Aorta (tissue), 5 donors: ENCODE measurements at regions not wholly inside any gene's neighbourhood (a gene's known extent, or its start where the extent isn't known, plus 50 kb on each side); places are given as distances from the start of the nearest gene placed in this dataset.

ENCODE experiments used
- ATAC-seq: fragments of 200-7000 bp; cut with Tn5 transposase; one replicate; pipeline ENCODE4 v1.9.1; 2022; ENCODE audit warnings: moderate library complexity; ENCODE audit not compliant: low FRiP score
- DNase-seq, 2 donors: peaks; one replicate each; pipeline ENCODE4 v3.0.0-alpha.2; 2020
- H3K27ac ChIP-seq, 2 donors: one replicate each; pipeline ENCODE4 v1.5.1; 2013; ENCODE audit warnings: low read length in 2 of 2, mild to moderate bottlenecking in 2 of 2, moderate library complexity in 2 of 2, control low read depth in 1 of 2, inconsistent platforms in 1 of 2, low read depth in 1 of 2
- H3K27me3 ChIP-seq, 2 donors: one replicate each; pipeline ENCODE4 v1.6.1; 2013; ENCODE audit warnings: control low read depth in 1 of 2, low read length in 1 of 2, mild to moderate bottlenecking in 1 of 2, moderate library complexity in 1 of 2; ENCODE audit not compliant: insufficient read depth in 2 of 2, control insufficient read depth in 1 of 2
- H3K36me3 ChIP-seq, 2 donors: one replicate each; pipeline ENCODE4 v1.6.1; 2013; ENCODE audit warnings: control low read depth in 1 of 2, low read length in 1 of 2, mild to moderate bottlenecking in 1 of 2; ENCODE audit not compliant: insufficient read depth in 2 of 2, control insufficient read depth in 1 of 2
- H3K4me1 ChIP-seq, 2 donors: one replicate each; pipeline ENCODE4 v1.6.1; 2013; ENCODE audit warnings: low read length in 2 of 2, control low read depth in 1 of 2, mild to moderate bottlenecking in 1 of 2, moderate library complexity in 1 of 2; ENCODE audit not compliant: insufficient read depth in 2 of 2, control insufficient read depth in 1 of 2
- H3K4me3 ChIP-seq, 2 donors: one replicate each; pipeline ENCODE4 v1.5.1; 2013; ENCODE audit warnings: low read length in 2 of 2, control low read depth in 1 of 2, mild to moderate bottlenecking in 1 of 2
- H3K9me3 ChIP-seq: one replicate; pipeline ENCODE4 v1.6.1; 2013; ENCODE audit warnings: mild to moderate bottlenecking, low read length; ENCODE audit not compliant: control insufficient read depth
- WGBS, 2 donors: extraction: QIAGEN DNeasy Blood & Tissue Kit; methylation state at CpG; one replicate each; pipeline ENCODE4 v1.1.7; 2013; 5-methylcytosine and 5-hydroxymethylcytosine counted together
- intact Hi-C, 2 donors: fragments of 100-400 bp; cut with DNase I; formaldehyde crosslinking; loops; one replicate each; pipeline versions ENCODE4 v1.14.2 to v1.15.0; 2022
- donor health status: healthy with polysubstance abuse.
- donor health status: Bipolar disorder and iron deficiency.
- donor health status: DM: no; HTN: no; CAD: no.
- donor health status: DM: no; HTN: no; CAD: no.
- donor health status: DM: yes; HTN: yes; CAD: no.

DNA sequence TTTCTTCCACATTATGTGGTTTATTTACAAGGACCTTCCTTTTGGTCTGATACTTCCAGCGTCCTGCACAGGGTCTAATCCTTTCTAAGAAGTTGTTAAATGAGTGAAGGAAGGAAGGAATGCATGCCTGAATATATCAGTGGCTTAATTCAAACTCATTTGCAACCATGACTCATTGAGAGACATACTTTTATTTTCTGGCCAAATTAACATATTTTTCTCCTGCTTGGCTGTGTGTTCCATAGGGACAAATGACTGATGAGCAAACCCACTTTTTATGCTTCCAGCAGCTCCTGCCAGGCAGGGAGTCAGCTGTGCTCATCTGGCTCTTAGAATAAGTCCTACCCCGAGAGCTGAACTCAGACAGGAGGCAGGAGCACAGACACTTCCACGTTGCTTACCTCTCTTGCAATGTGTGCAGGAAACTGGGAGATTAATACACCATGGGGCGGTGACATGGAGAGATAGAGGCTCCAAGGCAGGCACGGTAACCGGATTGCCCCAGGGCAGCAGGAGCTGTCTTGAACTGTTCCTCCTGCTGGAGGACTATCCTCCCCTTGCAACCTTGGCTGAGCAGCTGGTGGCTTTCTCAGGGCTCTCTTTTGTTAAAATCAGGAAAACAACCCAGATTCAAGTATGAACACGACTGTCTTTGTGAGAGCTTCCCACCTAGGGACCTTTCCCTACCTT lies 667.5 kb upstream of the HS6ST1 start:
- Histone ChIP-seq H3K9me3 (no peaks in the 10 kb centered on the region), H3K4me3 (no peak overlapping the region), H3K4me1 (no peaks in the 10 kb centered on the region), H3K27me3 (peaks cover 0 to 1% of the 10 kb centered on the region in 2 donors), H3K27ac (no peak overlapping the region), H3K36me3 (no peaks in the 10 kb centered on the region)
- ATAC-seq (no peak), DNase-seq (no peak)
- 58 to 60% methylated on average over 7 of the region's 7 CpGs for WGBS, 2 donors
- intact Hi-C loops, result no loop called here

DNA sequence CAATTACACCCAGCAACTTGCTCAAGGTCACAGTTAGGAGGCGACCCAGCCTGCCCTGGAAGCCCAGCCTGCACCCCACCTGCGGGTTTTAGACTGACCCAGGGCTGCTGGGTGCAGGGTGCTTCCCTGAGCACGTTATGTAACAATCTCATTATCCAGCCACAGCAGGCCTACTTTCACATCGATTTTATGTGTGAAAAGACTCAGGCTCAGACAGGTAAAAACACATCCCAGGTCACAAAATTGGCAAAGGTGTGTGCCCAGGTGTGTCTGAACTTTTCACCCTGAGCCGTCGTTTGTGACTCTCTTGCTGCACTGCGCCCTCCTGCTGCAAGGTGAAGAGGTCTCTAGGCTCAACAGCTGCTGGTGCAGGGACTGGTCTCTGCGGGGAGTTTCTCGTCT lies 668.2 kb upstream of the HS6ST1 start:
- Histone ChIP-seq H3K27me3 (peaks cover 0 to 1% of the 10 kb centered on the region in 2 donors), H3K9me3 (no peaks in the 10 kb centered on the region), H3K36me3 (no peaks in the 10 kb centered on the region), H3K4me3 (no peak overlapping the region), H3K27ac (no peak overlapping the region), H3K4me1 (no peaks in the 10 kb centered on the region)
- WGBS, 2 donors, result 90 to 91% methylated on average over 9 of the region's 9 CpGs
- DNase-seq, result no peak
- intact Hi-C loops, result no loop called here
- ATAC-seq, result no peak

DNA sequence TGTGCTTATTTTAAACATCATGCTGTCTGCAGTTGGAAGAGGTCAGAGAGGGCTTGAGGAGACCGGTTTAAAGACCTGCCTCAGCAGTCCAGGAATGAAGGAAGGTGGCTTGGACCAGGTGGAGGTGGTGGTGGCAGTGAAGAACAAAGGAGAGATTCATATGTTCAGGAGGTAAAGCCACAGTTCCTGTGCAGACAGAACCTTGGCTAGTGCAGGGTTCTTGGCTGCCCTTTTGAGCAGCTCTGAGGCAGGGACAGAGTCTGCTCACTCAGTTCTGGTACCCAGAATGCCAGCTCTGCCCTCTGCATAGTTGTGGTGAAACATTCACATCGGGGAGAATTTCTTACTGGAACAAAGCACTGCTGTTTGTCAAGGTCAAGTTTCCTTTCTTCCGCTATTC lies 669.7 kb upstream of the HS6ST1 start:
- H3K4me3 ChIP-seq, result no peak overlapping the region
- DNase-seq, result no peak
- ATAC-seq, result no peak
- H3K4me1 ChIP-seq, result no peaks in the 10 kb centered on the region
- H3K27me3 ChIP-seq, result peaks cover 0 to 1% of the 10 kb centered on the region in 2 donors
- 66 to 73% methylated on average over 3 of the region's 3 CpGs for WGBS, 2 donors
- intact Hi-C loops, result no loop called here
- no peaks in the 10 kb centered on the region for H3K36me3 ChIP-seq
- H3K27ac ChIP-seq, result no peak overlapping the region
- H3K9me3 ChIP-seq, result no peaks in the 10 kb centered on the region

DNA sequence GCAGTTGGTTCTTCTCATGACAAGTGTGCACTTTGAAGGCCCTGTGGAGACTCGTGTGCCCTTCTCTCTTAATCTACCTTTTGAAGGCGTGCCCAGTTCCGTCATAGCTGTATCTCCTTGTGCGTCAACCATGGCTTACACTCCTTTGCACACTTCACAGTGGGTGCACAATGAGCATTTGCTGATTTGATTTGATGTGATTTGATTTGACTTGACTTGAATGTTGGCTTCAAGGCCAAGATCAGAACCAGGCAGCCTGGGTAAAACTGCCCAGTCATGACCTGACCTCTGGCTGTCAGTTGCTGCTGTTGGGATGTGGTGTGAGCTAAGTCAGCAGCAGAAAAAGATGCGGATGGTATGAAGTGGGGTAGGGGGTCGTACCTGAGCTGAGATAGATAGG lies 670.3 kb upstream of the HS6ST1 start:
- Histone ChIP-seq H3K4me3 (no peak overlapping the region), H3K36me3 (no peaks in the 10 kb centered on the region), H3K27me3 (peaks cover 0 to 1% of the 10 kb centered on the region in 2 donors), H3K4me1 (no peaks in the 10 kb centered on the region), H3K9me3 (no peaks in the 10 kb centered on the region), H3K27ac (no peak overlapping the region)
- no peak for DNase-seq
- ATAC-seq, result no peak
- 92 to 95% methylated on average over 6 of the region's 6 CpGs for WGBS, 2 donors
- intact Hi-C loops, result no loop called here

DNA sequence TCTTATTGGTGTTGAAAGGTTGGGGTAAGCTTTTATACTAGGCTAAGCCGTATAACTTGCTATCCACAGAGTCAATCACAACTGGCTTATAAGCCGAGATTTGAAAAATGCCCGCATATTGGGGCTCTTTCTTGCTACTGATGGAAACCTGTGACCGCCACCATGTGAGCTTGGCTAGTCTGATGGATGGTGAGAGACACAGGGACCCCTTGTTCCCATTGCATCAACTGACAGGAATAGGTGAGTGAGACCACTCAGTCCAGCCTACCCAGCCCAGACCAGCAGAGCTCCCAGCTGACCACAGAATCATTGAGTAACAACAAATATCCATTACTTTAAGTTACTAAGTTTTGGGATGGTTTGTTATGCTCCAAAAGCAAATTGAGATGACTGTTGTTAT lies 676.4 kb upstream of the HS6ST1 start:
- ATAC-seq (no peak), DNase-seq (no peak)
- whole genome bisulfite sequencing, 2 donors, result 92 to 95% methylated on average over 4 of the region's 4 CpGs
- intact Hi-C loops, result no loop called here
- Histone ChIP-seq H3K4me3 (no peak overlapping the region), H3K4me1 (no peaks in the 10 kb centered on the region), H3K36me3 (no peaks in the 10 kb centered on the region), H3K27me3 (no peaks in the 10 kb centered on the region), H3K9me3 (no peaks in the 10 kb centered on the region), H3K27ac (no peak overlapping the region)

DNA sequence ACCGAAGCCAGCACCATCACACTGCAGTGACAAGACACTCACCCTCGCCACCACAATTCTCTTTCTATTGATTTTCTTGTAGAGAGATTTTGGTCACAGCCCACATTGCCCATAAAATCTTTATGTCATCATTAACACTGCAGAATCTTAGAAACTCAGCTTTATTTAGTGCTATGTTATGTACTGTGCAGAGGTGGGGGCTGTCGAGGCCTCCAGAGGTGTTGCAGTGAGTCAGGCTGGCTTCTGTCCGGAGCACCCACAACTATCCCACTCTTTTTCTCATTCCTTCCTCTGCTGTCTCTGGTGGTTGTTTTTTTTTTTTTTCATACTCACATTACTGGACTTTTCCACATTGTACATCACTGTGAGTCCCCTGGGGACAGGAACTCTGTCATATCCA lies 677.4 kb upstream of the HS6ST1 start:
- H3K4me3 ChIP-seq, result no peak overlapping the region
- intact Hi-C loops, result no loop called here
- 82 to 92% methylated on average over 4 of the region's 4 CpGs for WGBS, 2 donors

DNA sequence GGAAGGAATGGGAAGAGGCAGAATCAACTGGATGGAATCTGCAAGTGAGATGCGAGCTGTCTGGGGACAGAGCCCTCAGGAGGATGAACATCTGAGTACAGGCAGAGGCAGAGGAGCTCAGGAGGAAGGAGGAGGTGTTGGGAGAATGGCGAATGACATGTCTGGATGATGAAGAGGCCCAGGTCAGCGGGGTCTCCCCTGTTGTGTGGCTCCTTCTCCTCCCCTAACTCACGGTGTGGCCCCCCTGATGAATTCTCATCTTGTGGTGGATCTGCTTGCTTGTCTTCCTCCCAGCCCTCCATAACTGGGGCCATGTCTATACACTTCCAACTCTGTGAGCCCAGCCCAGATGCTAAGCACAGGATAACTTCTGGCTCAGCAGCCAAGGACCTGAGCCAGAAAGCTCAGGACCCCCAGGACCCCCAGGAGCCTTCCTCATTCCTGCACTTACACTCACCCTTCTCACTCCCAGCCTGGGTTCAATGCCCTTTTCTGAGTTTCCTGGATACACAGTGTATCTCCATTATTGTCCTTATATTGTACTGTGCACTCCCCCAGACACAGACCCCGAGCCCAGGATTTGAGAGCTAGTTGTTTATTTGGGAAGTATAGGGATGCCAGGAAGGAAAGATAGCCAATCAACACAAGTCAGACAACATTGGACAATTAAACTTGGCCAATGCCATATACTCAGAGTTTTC lies 678.6 kb upstream of the HS6ST1 start:
- Histone ChIP-seq H3K9me3 (no peaks in the 10 kb centered on the region), H3K36me3 (no peaks in the 10 kb centered on the region), H3K27ac (no peak overlapping the region), H3K4me1 (no peaks in the 10 kb centered on the region), H3K4me3 (no peak overlapping the region), H3K27me3 (no peaks in the 10 kb centered on the region)
- WGBS, 2 donors, result 89 to 91% methylated on average over 3 to 5 of the region's 5 CpGs
- intact Hi-C loops, result no loop called here
- ATAC-seq (no peak), DNase-seq (no peak)

More for the DNA sequence above, 677.4 kb upstream of the HS6ST1 start:
- DNase-seq, result no peak
- H3K27me3 ChIP-seq, result no peaks in the 10 kb centered on the region
- no peaks in the 10 kb centered on the region for H3K36me3 ChIP-seq
- no peaks in the 10 kb centered on the region for H3K9me3 ChIP-seq
- H3K27ac ChIP-seq, result no peak overlapping the region
- no peaks in the 10 kb centered on the region for H3K4me1 ChIP-seq
- no peak for ATAC-seq

DNA sequence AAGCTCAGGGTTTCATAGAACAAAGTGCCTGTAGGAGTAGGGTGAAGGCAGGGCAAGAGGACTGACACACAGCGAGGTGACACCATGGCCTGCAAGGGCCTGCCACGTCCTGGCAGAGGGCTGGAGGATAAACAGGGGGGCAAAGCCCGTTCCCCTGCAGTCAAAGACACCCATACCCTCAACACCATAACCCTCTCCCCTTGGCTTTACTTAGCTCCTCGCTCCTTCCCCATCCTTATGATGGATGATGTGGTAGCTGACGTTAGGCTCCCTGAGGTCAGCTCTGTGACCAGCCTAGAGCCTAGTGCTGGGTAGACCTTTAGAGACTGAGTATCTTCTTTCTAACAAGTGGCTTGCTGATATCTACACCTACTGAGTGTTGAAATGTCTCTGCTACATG lies 683.3 kb upstream of the HS6ST1 start:
- Histone ChIP-seq H3K27ac (no peak overlapping the region), H3K36me3 (no peaks in the 10 kb centered on the region), H3K4me1 (no peaks in the 10 kb centered on the region), H3K4me3 (no peak overlapping the region), H3K27me3 (no peaks in the 10 kb centered on the region), H3K9me3 (no peaks in the 10 kb centered on the region)
- intact Hi-C loops, result no loop called here
- ATAC-seq, result no peak
- DNase-seq, result no peak
- WGBS, 2 donors, result 84 to 93% methylated on average over 5 of the region's 5 CpGs

DNA sequence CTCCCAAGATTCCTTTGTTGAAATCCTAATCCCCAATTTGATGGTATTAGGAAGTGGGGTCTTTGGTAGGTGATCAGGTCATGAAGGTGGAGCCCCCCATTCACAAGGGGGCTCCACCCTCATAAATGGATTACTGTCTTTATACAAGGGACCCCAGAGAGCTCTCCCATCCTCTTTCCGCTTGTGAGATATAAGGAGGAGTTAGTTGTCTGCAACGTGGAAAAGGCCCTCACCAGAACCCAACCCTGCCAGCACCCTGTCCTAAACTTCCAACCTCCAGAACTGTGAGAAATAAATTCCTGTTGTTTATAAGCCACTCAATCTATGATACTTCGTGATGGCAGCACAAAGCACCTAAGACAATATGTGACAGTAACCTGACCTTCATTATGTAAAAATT lies 684.1 kb upstream of the HS6ST1 start:
- Histone ChIP-seq H3K9me3 (no peaks in the 10 kb centered on the region), H3K27me3 (no peaks in the 10 kb centered on the region), H3K4me1 (no peaks in the 10 kb centered on the region), H3K4me3 (no peak overlapping the region), H3K27ac (no peak overlapping the region), H3K36me3 (no peaks in the 10 kb centered on the region)
- 92 to 95% methylated on average over 3 of the region's 3 CpGs for WGBS, 2 donors
- DNase-seq, result no peak
- intact Hi-C loops, result no loop called here
- no peak for ATAC-seq
